DND-41 (cell line): ENCODE measurements at regions not wholly inside any gene's neighbourhood (a gene's known extent, or its start where the extent isn't known, plus 50 kb on each side); places are given as distances from the start of the nearest gene placed in this dataset.

ENCODE experiments used
- ATAC-seq: fragments of 200-7000 bp; cut with Tn5 transposase; 3 replicates; pipeline ENCODE4 v1.9.1; 2021; ENCODE audit warnings: low read depth; ENCODE audit not compliant: insufficient read depth
- DNase-seq: peaks from one replicate; pipeline ENCODE4 v3.0.0-alpha.2; 2020
- H2AFZ ChIP-seq: 2 replicates; pipeline ENCODE4 v1.6.0; 2012; ENCODE audit warnings: low read depth, low read length
- H3K27ac ChIP-seq: 2 replicates; pipeline ENCODE4 v1.5.1; 2012; ENCODE audit warnings: low read length, inconsistent platforms
- H3K27me3 ChIP-seq: fragments of 200-600 bp; sonication (generic); 2 replicates; pipeline ENCODE4 v1.6.0; 2012; ENCODE audit warnings: low read length, mild to moderate bottlenecking, inconsistent platforms; ENCODE audit not compliant: insufficient read depth, poor library complexity
- H3K36me3 ChIP-seq: 2 replicates; pipeline ENCODE4 v1.5.1; 2012; ENCODE audit warnings: low read length, inconsistent platforms; ENCODE audit not compliant: insufficient read depth
- H3K4me1 ChIP-seq: 2 replicates; pipeline ENCODE4 v1.5.1; 2012; ENCODE audit warnings: mild to moderate bottlenecking, low read length; ENCODE audit not compliant: insufficient read depth
- H3K4me2 ChIP-seq: 2 replicates; pipeline ENCODE4 v1.6.0; 2012; ENCODE audit warnings: mild to moderate bottlenecking, moderate library complexity, low read length, inconsistent platforms; ENCODE audit not compliant: insufficient read depth
- H3K4me3 ChIP-seq, 2 experiments: fragments of 200-600 bp in 1 of 2; shearing (Covaris generic) in 1 of 2; 2 replicates each; pipeline ENCODE4 v1.5.1; 2012 to 2016; ENCODE audit warnings: inconsistent platforms in 2 of 2, low read length in 2 of 2, mild to moderate bottlenecking in 2 of 2, low read depth in 1 of 2, moderate library complexity in 1 of 2
- H3K79me2 ChIP-seq: 2 replicates; pipeline ENCODE4 v1.6.0; 2012; ENCODE audit warnings: low read length, inconsistent platforms; ENCODE audit not compliant: insufficient read depth
- H3K9ac ChIP-seq: 2 replicates; pipeline ENCODE4 v1.6.0; 2012; ENCODE audit warnings: low read depth, mild to moderate bottlenecking, inconsistent platforms, low read length, moderate library complexity
- H3K9me3 ChIP-seq: 2 replicates; pipeline ENCODE4 v1.5.1; 2012; ENCODE audit warnings: low read length, moderate library complexity, mild to moderate bottlenecking, inconsistent platforms; ENCODE audit not compliant: insufficient read depth, severe bottlenecking
- H4K20me1 ChIP-seq: 2 replicates; pipeline ENCODE4 v1.6.0; 2012; ENCODE audit warnings: low read length; ENCODE audit not compliant: insufficient read depth
- EZH2 ChIP-seq: IDR thresholded peaks from 3 replicates; pipeline ENCODE4 v1.6.1; 2012; ENCODE audit warnings: borderline replicate concordance, low read depth, mild to moderate bottlenecking, moderate library complexity, low read length, inconsistent platforms; ENCODE audit not compliant: severe bottlenecking
- TF ChIP-seq, protein P1 (sequence below): IDR thresholded peaks from 2 replicates; pipeline ENCODE4 v1.5.1; 2012; ENCODE audit warnings: borderline replicate concordance, low read length, moderate library complexity, mild to moderate bottlenecking; ENCODE audit not compliant: poor library complexity, severe bottlenecking; ENCODE audit errors: extremely low read depth

DNA sequence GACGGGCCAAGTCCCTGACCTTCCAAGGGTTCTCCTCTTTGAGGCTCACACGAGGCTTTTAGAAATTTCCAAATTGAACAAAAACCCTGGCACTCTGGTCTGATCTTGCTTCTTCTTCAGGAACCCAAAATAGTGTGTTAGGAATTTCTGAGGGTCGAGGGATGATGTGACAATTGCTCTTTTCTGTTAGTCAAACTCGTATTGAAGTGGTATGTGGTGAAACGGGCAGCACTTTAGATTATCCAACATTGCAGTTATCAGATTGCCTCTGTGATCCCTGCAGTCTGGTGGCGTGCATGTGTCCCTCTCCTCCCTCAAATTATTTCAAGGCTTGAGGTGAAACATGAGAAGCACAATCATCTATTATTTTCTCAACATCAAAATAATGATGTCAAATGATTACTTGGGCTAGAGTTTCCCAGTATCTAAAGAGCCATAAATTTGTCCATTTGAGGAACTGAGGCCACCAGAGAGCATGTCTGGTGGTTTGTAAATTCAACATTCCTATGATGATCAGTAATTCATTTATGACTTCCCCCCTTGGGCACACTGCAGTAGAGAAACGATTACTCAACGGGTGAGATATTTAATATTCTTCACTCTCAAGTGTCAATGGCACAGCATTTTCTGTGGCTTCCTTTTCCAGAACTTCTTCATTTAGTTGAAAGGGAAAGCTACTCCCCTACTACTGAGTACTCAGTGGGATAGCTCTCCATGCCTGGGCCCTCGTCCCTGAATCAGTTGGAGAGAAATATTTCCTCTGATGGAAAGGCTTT is 308.6 kb upstream of the MAP3K7 start:
- H3K27me3 ChIP-seq: no peaks in the 10 kb centered on the region
- no peaks in the 10 kb centered on the region for H3K4me1 ChIP-seq
- H3K79me2 ChIP-seq: no peaks in the 10 kb centered on the region
- ATAC-seq: no peak
- H3K9me3 ChIP-seq: no peaks in the 10 kb centered on the region
- no peaks in the 10 kb centered on the region for H3K36me3 ChIP-seq
- H2AFZ ChIP-seq: no peak overlapping the region
- no peak overlapping the region for H3K4me2 ChIP-seq
- no peak overlapping the region for H3K4me3 ChIP-seq
- H3K9ac ChIP-seq: no peak overlapping the region
- TF ChIP-seq EZH2: no peak
- TF ChIP-seq, protein P1, sequence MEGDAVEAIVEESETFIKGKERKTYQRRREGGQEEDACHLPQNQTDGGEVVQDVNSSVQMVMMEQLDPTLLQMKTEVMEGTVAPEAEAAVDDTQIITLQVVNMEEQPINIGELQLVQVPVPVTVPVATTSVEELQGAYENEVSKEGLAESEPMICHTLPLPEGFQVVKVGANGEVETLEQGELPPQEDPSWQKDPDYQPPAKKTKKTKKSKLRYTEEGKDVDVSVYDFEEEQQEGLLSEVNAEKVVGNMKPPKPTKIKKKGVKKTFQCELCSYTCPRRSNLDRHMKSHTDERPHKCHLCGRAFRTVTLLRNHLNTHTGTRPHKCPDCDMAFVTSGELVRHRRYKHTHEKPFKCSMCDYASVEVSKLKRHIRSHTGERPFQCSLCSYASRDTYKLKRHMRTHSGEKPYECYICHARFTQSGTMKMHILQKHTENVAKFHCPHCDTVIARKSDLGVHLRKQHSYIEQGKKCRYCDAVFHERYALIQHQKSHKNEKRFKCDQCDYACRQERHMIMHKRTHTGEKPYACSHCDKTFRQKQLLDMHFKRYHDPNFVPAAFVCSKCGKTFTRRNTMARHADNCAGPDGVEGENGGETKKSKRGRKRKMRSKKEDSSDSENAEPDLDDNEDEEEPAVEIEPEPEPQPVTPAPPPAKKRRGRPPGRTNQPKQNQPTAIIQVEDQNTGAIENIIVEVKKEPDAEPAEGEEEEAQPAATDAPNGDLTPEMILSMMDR: no peak
- H3K27ac ChIP-seq: no peak overlapping the region
- H4K20me1 ChIP-seq: no peaks in the 10 kb centered on the region
- DNase-seq: no peak

- H3K4me3 ChIP-seq: no peak overlapping the region
- H3K9ac ChIP-seq: no peak overlapping the region
- no peaks in the 10 kb centered on the region for H3K4me1 ChIP-seq
- no peaks in the 10 kb centered on the region for H4K20me1 ChIP-seq
- no peaks in the 10 kb centered on the region for H3K27me3 ChIP-seq
- no peak overlapping the region for H3K27ac ChIP-seq
- no peaks in the 10 kb centered on the region for H3K9me3 ChIP-seq
- no peak overlapping the region for H2AFZ ChIP-seq
- no peaks in the 10 kb centered on the region for H3K79me2 ChIP-seq
- no peaks in the 10 kb centered on the region for H3K36me3 ChIP-seq
- H3K4me2 ChIP-seq: no peak overlapping the region
- no peak for TF ChIP-seq EZH2
- TF ChIP-seq, protein P1: no peak
- no peak for ATAC-seq
- DNase-seq: no peak
Observed at GRCh38 chr6:90894285-90895130, 307.6 kb upstream of the MAP3K7 start.

DNA sequence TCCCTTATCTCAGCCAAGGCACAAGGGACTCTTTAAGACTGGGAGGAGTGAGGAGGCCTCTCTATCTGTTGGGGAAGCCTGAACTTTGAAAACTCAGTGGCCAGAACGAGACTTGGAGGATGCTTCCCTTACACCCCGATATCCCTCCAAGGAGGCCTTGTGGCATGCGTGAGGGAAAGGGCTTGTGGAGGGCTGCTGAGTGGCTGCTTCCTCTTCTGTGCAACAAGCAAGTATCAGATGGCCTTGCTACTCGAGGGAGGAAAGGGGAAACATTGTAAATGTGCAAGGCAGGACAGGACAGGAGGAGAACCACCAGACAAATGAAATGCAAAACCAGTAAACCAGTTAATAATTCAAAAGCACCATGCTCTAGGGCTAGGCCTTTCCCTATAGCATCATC is 306.5 kb upstream of the MAP3K7 start:
- TF ChIP-seq EZH2: no peak
- TF ChIP-seq, protein P1: no peak
- H3K27me3 ChIP-seq: no peaks in the 10 kb centered on the region
- H3K4me2 ChIP-seq: no peak overlapping the region
- no peak overlapping the region for H2AFZ ChIP-seq
- no peaks in the 10 kb centered on the region for H3K79me2 ChIP-seq
- H3K4me1 ChIP-seq: no peaks in the 10 kb centered on the region
- no peaks in the 10 kb centered on the region for H4K20me1 ChIP-seq
- H3K9me3 ChIP-seq: no peaks in the 10 kb centered on the region
- H3K27ac ChIP-seq: no peak overlapping the region
- no peak for DNase-seq
- H3K4me3 ChIP-seq: no peak overlapping the region
- H3K36me3 ChIP-seq: no peaks in the 10 kb centered on the region
- no peak for ATAC-seq
- H3K9ac ChIP-seq: no peak overlapping the region
